NCI-H526 treated with DMSO at 0.1 percent for 48 hours (cell line): ENCODE measurements at regions not wholly inside any gene's neighbourhood (a gene's known extent, or its start where the extent isn't known, plus 50 kb on each side); places are given as distances from the start of the nearest gene placed in this dataset.

Experiments used
- DNase-seq: peaks from one replicate; lab custom pipeline; 2025; lab: John Stamatoyannopoulos, UW

GRCh38 chr2:111715987-111716904, 167.7 kb downstream of the ANAPC1 start:
- DNase-seq = no peak

- no peak for DNase-seq
Observed at GRCh38 chr2:111716905-111717775, 166.9 kb downstream of the ANAPC1 start.
